ENCODE measurements at regions not wholly inside any gene's neighbourhood (a gene's known extent, or its start where the extent isn't known, plus 50 kb on each side); places are given as distances from the start of the nearest gene placed in this dataset.
"Not testable (repeated sequence)": the region's sequence is repeated elsewhere in the genome, so short reads cannot be mapped to it uniquely, and the experiment has no call there.

DNA sequence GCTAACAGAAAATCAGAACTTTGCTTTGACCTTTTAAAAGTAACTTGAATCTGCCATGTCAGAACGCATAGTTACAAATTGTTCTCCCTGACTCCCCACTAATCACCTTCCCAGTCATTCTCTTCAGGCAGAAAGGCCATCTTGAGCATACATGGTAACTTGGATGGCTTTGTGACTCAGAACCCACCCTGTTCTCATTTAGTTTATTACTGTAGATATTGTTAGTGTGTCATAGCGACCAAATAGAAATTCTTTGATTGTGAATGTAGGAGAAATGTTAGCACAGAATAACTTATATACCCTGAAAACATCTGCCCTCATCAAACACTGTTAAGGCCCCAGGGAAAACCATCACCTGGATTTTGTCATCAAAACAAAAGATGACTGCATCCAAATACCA, 382.0 kb downstream of the MAGEB5 start:
- no peak for DNase-seq (ENCODE audit: low spot score)

DNA sequence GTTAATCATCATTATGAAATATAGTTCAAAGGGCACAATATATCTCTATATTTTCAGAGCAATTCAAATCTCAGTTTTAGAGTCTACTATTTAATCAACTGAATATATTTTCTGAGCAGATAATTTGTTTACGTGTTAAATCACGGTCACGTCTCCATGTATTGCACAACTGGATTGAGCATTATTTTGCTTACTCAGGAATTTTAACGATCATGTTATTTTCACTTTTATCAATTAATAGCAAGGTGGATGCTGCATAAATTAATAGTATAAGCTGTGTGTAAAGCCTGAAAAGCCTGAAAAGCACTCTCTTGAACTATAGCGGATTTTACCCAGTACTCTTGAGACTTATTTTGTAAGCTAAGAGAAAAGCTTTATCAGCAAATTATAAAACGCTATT, 374.9 kb downstream of the MAGEB5 start:
- DNase-seq (ENCODE audit: low spot score): no peak

DNA sequence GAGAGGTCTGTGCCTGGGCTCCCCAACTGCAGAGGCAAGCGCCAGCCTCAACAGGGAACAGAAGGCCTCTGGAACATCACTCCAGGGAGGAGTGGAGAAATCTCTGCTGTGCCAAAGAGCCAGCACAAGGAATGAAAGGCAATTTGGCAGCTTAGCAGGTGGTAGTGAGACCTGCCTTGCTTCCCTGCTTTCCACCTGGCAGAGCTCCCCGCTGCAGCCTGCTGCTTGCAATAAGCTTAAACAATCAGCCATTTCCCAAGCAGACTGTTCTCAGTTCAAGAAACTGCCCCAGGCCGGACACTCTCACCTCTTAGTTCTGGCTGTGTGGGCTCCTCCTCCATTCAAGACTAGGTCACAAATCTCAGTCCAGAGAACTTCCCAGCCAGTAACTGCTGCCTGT, 370.6 kb downstream of the MAGEB5 start:
- DNase-seq (ENCODE audit: low spot score): no peak

DNA sequence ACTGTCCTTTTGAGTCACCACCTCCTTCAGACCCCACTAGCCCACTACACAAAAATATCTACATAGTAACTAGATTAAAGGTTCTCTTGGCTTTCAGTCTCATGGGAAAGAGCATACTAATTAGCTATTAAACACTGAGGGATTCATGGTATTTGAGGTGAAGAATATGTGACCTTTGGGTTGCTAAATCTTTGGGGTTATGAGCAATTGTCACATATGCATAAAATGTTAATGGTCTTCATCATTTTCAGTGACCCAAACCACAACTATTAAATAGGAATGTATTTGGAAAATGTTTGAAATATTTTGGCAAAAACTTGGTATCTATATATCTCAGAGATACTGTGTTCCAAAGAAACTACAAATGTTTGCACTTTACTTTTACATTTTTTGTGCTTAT, 365.1 kb downstream of the MAGEB5 start:
- no peak for DNase-seq (ENCODE audit: low spot score)

DNA sequence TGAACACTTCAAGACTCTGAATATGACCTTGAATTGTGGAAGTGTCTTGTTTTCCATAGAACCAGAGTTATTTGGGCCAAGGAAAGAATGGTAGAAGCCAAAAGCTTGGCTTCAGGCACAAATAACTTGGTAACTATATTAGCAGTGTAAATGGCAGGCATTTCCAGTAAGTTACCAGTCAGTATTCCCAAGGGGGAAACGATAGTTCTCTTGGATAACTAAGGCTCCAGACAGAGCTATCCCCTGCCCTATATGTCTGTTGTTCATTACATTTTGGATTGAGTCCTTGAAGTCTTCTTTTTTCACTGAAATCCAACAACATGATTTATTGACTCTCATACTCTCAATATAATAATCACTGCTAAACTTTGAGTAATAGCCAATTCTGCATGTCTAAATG, 364.1 kb downstream of the MAGEB5 start:
- DNase-seq (ENCODE audit: low spot score): no peak

DNA sequence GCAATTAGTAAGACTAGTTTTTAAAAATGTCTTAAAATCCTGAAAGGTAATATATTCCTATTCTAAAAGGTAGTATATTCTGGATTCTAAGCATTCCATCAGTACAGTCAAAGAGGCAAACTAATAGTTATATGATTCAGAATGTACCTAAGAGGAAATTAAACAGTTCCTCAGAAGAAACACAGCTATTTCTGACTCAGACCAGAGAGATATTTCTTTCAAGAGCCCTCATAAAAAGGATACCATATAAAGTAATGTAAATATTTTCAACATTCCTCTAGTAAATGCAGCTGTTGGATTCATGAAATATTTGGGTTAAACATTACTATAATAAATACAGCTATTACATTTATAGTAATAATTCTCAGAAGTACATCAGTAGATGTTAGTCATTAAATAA, 358.3 kb downstream of the MAGEB5 start:
- DNase-seq (ENCODE audit: low spot score): no peak

DNA sequence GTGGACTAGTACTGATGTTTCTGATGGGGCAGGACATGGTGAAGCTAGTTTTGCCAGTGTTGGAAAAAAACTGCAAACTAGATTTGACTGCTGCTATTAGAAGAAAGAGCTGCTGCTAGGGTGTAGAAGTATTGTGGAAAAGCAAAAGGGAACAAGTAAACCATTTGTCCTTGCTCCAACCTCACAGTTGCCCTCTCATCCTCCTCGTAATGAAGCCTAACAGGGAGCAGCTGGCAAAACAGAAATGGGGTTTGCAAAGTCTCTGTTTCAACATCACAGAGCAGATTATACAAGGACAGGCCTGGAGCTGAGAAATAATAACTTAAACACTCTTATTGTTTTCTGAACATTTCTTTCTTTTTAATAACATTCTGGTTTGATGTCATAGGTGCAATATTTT, 346.2 kb downstream of the MAGEB5 start:
- DNase-seq (ENCODE audit: low spot score): no peak

DNA sequence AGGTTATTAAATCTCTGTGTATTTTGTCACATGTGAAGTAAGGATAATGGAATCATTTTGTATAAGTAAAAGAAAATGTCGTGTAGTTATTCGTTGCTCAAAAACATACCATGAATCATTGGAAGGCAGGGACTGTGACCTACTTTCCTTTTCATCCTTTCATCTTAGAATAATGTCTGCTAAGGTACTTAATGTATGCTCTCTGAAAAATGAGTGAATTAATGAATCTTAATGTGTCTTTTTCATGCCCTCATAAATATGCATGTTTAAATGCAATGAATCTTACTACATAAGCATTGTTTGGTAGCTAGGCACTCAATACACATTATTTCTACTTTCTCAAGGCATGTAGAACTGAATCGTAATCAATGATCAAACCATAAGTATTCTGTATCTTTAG, 343.9 kb downstream of the MAGEB5 start:
- DNase-seq (ENCODE audit: low spot score): no peak

DNA sequence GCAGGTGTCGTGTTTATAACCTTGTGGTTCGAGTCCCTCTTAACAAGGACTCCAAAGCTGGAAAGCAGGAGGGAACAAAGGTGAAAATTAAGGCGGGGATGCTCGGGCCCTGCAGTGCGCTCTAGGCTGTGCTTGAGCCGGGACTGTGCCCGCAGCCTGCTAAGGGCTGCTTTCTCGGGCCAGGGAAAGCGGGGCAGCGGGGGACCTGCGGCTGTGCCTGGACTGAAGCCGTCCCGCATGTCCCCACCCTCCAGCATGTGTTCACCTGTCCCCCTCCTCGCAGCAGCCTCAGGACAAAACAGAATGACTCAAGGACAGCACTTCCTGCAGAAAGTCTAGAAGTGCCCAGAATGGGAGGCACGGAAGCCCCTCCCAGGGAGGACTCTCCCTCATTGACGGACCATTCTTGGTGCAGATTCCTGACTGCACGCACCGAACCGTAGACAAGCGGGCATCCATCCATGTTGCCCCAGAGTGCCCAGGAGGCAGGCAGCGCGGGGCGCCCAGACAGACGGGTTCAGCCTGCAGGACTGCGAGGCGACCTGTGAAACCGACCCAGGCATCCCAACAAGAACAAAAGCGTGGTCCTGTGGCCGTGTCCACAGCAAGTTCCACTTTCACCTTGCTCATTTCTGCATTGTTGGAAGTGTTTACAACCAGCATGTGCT, 342.9 kb downstream of the MAGEB5 start:
- no peak for DNase-seq (ENCODE audit: low spot score)

DNA sequence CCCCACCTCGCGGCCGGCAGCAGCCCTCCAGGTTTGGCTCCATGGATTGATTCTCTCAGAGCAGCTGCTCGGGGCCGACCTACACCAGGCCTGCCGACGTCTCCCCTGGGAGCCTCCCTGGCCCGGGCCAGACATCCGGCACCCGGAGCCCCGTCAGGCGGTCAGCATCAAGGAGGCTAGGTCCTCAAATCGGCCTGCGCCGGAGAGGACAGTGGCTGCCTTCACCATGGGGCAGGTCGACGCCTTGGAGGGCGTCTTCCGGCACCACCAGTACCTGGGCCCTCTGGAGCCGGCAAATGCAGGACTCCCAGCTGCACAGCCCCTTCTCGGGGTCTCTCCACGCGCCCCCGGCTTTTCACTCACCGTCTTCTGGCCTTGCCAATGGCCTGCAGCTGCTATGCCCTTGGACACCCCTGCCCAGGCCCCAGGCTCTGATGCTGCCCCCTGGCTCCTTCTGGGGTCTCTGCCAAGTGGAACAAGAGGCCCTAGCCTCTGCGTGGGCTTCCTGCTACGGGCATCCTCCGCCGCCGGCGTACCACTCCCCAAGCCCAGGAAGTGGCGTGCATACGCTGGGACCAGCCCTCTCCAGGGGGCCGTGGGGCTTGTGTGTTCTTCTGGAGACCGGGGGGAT, 341.8 kb downstream of the MAGEB5 start:
- DNase-seq (ENCODE audit: low spot score): no peak

DNA sequence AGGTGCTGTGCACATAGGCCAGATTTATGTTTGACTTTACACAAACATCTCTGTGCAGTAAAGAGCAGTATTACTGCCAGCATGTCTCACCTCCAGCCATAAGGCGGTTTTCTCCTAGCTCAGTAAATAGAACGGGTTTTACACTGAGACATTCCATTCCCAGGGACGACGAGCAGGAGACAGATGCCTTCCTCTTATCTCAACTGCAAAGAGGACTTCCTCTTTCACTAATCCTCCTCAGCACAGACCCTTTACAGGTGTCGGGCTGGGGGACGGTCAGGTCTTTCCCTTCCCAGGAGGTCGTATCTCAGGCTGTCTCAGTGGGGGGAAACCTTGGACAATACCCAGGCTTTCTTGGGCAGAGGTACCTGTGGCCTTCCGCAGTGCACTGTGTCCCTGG, 309.8 kb downstream of the MAGEB5 start:
- not testable (repeated sequence) for DNase-seq (ENCODE audit: low spot score)

DNA sequence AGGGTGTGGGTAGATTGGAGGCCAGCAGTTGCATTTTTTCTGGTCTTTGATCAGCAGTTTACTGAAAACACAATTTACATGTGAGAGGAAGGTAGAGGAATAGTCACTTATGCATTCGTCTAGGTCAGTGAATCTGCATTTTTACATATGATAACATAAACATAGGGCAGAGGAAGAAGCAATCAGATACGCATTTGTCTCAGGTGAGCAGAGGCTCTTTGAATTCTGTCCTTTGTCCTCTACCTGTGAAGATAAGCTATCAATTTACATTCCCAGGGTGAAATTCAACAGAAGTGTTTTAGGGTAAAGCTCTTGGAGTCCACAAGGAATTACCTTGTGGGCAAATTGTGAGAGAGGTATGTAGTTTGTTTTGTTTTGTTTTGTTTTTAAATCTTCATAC, 306.5 kb downstream of the MAGEB5 start:
- no peak for DNase-seq (ENCODE audit: low spot score)

DNA sequence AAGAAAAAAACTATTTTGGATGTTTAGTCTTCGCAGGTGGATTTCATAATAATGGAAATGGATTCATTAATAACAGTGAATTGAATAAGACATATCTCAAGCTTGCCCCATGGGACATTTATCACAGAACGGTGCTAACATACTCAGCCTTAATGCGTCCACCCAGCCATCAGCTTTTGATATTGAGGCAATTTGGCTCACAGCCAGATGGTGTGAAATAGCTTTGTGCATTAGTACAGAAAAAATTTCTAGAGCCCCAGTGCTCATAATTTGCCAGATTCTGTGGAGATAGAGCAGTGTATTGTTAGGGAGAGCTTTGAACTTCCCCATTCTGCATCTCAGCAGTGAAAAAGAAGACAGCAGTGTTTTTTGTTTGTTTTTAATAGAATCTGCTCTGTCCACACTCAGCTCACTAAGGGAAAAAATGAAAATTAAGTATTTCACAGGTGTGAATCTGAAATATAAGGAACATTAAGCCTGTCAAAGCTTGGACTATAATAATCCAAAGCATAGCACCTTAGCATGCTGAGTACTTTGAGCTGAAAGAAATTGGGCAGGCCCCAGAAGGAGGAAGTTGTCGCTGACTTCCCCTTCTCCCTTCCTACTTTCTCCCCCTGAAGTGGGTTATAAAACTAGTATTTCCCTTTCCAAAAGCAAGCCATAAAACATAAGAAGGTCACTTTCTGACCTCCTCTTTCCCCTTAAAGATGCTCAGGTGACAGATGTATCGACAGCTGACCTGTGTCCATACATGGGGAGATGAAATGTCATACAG, 295.8 kb downstream of the MAGEB5 start:
- DNase-seq (ENCODE audit: low spot score): no peak

DNA sequence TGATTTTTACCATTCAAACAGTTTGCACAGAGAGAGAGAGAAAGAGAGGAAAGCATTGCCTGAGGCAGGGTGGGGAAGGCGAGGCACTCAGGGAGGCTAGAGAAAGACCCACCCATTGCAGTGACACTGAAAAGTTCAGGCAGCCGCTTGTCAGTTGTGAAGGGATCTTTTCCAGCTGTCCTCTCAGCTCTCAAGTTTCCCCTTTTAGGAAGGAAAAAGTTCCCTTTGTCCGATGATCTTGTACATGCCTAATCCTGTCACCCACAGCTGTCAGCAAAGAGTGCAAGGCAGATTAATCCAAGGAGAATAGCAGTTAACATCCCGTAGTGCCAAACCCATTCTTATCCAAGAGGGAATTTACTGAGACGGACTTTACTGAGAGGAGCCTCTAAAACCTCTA, 255.0 kb downstream of the MAGEB5 start:
- DNase-seq (ENCODE audit: low spot score): no peak

DNA sequence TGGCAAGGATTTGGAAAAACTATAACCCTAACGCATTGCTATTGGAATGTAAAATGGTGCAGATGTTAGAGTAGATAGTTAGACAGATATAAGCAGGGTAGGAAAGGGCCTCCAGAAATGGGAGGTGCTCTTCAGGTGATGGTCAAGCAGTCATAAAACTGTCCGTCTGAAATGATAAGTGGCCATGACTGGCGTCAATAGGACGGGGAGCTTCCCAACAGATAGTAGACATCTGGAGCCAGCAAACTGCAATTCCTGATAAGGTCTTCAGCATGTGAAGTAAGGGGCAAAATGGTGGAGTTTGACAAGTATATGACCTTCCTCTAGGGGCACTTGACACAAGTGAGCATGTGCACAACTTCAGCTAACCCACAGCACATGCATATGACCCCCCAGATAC, 250.4 kb downstream of the MAGEB5 start:
- DNase-seq (ENCODE audit: low spot score): no peak

DNA sequence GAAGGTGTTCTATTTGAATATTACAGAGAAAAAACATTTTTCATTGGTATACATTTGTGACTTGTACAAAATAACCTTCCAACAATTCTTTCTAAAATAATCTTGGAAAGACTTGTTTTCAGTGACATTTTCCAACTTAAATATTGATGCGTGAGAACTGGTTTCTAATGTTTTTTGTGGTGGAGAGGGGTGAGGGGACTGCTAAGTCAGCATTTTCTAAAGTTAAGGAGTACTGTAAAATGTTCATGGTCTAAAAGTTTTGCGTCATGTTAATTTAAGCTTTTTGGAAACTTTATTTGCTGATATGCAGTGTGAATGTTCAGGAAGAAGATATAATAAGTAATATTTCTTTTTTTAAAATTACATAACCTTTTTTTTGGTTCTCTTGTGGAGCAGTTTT, 229.3 kb downstream of the MAGEB5 start:
- no peak for DNase-seq (ENCODE audit: low spot score)

DNA sequence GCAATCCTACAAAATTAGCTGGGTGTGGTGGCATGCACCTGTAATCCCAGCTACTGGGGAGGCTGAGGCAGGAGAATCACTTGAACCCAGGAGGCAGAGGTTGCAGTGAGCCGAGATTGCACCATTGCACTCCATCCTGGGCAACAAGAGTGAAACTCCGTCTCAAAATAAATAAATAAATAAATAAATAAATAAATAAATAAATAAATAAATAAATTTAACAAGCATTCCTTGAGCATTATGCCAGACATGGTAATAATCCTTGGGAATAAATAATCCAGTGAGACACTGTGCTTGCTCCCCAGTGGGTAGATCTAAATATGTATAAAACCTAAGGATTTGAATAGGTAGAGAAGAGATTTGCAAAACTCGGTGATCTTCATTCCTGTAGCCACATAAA, 228.4 kb downstream of the MAGEB5 start:
- not testable (repeated sequence) for DNase-seq (ENCODE audit: low spot score)

DNA sequence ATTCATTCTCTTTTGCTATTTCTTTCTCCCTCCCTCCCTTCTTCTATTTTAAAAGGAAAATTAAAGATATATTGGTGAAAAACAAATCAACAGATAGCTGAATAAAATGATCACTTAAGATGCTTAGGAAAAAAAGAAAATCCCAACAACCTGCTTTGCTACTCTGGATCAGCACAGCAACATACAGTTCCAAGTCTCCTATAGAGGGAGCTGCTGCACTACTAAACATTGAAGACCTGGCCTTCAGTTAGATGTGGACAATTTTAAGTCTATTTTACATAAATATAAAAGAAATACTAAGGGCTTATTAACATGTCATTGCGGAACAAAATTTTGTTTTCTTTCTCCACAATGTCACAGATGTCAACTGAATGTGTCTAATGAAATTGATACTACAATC, 226.4 kb downstream of the MAGEB5 start:
- DNase-seq (ENCODE audit: low spot score): no peak

DNA sequence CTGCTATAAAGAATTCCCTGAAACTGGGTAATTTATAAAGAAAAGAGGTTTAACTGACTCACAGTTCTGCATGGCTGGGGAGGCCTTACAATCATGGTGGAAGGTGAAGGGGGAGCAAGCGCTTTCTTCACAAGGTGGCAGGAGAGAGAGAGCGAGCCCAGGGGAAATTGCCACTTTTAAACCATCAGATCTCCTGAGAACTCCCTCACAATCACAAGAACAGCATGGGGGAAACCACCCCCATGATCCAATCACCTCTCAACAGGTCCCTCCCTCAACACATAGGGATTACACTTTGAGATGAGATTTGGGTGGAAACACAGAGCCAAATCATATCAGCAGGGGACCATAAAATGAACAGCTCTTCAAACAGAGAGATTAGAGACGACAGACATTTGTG, 198.6 kb downstream of the MAGEB5 start:
- DNase-seq (ENCODE audit: low spot score): no peak

DNA sequence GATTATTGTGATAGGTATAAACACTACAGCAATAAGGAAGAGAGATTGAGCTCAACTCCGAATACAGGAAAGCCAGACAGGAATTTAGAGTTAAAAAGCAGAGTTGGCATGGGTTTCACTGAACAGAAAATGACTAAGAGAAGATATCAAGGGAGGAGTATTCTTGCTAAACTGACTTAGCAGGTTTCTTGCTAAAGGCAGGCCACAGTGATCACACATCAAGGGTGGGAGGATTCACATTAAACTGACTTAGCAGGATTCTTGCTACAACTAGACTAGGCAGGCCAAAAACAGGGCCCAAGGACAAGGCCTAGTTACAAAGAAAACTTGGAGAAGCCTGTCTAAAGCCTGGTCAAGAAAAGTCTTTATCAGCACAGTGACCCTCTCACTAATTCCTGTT, 195.1 kb downstream of the MAGEB5 start:
- DNase-seq (ENCODE audit: low spot score): no peak

DNA sequence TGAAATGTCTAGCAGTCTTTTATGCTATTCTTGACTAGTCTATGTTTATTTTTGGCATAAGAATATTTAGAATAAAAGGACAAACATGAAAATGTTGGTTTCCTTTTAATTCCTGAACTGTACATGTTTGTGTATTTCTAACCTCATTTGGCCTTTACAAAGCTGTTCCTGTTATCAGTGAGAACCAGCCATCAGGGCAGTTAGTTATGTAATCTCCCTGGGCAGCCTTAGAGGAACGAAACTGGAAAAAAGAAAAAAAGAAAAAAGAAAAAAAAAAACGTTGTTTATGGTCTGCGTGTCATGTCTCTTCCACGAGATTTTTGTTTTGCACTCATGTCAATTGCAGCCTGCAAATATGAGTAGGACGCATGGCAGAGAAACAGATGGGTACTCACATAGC, 193.7 kb downstream of the MAGEB5 start:
- DNase-seq (ENCODE audit: low spot score): no peak

DNA sequence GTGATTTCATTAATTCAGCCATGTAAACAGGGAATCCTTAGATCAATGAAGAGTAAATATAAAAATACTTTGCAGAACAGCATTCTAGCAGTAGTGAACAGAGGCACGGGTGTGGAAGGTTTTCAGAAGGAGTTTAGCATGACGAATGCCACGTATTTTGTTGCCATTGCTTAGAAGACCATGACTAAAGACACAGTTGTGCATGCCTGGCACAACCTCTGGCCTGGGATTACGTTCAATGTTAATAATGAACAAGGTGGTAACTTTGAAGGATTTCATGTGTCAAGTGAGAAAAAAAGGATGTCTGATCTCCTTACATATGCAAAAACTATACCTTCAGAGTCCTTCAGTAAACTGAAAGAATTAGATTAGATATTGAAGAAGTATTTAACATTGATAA, 171.9 kb downstream of the MAGEB5 start:
- DNase-seq (ENCODE audit: low spot score): no peak

DNA sequence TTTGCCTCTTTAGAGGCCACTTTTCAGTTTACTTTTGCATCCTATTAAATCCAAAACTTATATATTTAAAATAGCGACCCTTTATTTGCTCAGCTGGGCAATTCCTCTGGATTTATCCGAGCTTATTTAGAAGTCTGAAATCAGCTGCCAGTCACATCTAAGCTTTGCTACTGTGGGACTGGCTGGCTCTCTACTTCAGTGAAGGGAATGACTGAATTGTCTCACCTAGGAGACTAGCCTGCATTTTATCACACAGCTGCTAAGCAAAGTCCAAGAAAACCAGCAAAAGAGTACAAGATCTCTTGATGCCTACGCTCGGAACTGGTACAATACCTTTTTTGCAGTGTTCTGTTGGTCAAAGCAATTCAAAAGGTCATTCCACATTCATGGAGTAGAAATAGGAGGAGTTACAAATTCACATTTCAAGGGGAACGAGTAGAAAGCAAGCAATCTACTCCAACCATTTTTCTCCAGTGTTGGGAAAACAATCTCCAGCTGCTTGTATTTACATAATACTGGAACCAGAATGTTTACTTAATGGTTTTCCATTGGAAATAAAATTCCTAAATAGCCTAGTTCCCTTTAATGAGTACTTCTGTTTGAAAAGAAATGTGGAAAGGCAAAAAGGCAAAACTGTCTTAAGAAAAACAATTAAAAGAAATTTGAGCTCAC, 160.2 kb downstream of the MAGEB5 start:
- DNase-seq (ENCODE audit: low spot score): no peak
